Fibroblast of lung (primary cell): ENCODE measurements at regions not wholly inside any gene's neighbourhood (a gene's known extent, or its start where the extent isn't known, plus 50 kb on each side); places are given as distances from the start of the nearest gene placed in this dataset.

Experiments used
- CTCF ChIP-seq, 2 donors: IDR thresholded peaks in 1 of 2; conservative IDR thresholded peaks in 1 of 2; 1 replicate in 1 of 2; 2 replicates in 1 of 2; pipeline ENCODE4 v1.5.1; 2011 to 2012; ENCODE audit warnings: low read length in 2 of 2, control low read depth in 1 of 2, inconsistent platforms in 1 of 2, low read depth in 1 of 2, mild to moderate bottlenecking in 1 of 2
- EZH2 ChIP-seq: IDR thresholded peaks from 2 replicates; pipeline ENCODE4 v1.5.1; 2012; ENCODE audit warnings: low read length, control low read depth, mild to moderate bottlenecking; ENCODE audit errors: missing control alignments

GRCh38 chr1:208788013-208788540, 543.9 kb upstream of the PLXNA2 start:
- TF ChIP-seq EZH2: no peak
- no peak for TF ChIP-seq CTCF (conservative IDR thresholded peaks at IDR 0.05 in 1 of 2, IDR thresholded peaks at IDR 0.05 in 1 of 2; ENCODE audit: low read depth in 1 of 2, low read length in 2 of 2)
